ENCODE measurements at regions not wholly inside any gene's neighbourhood (a gene's known extent, or its start where the extent isn't known, plus 50 kb on each side); places are given as distances from the start of the nearest gene placed in this dataset.

DNA sequence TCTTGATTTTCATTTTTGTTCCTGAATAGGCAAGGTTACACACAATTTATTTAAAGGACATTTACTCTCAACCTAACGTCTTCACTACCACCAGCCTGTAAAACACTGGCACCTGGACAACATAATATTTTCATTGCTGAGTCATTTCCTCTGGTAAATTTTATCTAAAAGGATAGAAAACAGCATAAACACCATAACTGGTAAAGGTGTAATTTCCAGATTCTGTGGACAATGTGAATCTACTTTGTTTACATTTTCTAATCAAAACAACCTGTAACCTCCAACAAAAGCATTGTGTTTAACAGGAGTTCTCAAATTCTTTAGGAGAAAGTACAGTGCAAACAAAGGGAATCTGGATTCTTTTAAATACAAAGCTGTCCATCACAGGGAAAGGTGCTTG is 472.0 kb upstream of the AKR1E2 start:
- no peak for TF ChIP-seq CTCF (IDR thresholded peaks at IDR 0.05; ENCODE audit: insufficient read depth, low read length, poor library complexity, severe bottlenecking)
- no peak for TF ChIP-seq EZH2phosphoT487 (conservative IDR thresholded peaks at IDR 0.05; ENCODE audit: low read length)
